H9 (cell line): ENCODE measurements at regions not wholly inside any gene's neighbourhood (a gene's known extent, or its start where the extent isn't known, plus 50 kb on each side); places are given as distances from the start of the nearest gene placed in this dataset.

Experiments used
- DNase-seq: peaks from one replicate; pipeline ENCODE4 v3.0.0-alpha.2; 2017
- H2AFZ ChIP-seq: one replicate; pipeline ENCODE4 v1.6.1; 2013; ENCODE audit warnings: mild to moderate bottlenecking, low read length, control low read depth, moderate library complexity
- H2AK5ac ChIP-seq: 2 replicates; pipeline ENCODE4 v1.6.1; 2013; ENCODE audit warnings: low read length, control low read depth, mixed read lengths; ENCODE audit not compliant: insufficient read length
- H2BK120ac ChIP-seq: one replicate; pipeline ENCODE4 v1.6.1; 2013; ENCODE audit warnings: low read depth, mild to moderate bottlenecking, low read length, control low read depth, inconsistent platforms; ENCODE audit not compliant: poor library complexity, severe bottlenecking
- H2BK12ac ChIP-seq: 2 replicates; pipeline ENCODE4 v1.6.1; 2013; ENCODE audit warnings: low read length, control low read depth, mixed read lengths, low read depth; ENCODE audit not compliant: insufficient read length
- H2BK15ac ChIP-seq: 2 replicates; pipeline ENCODE4 v1.6.1; 2013; ENCODE audit warnings: low read depth, low read length, control low read depth
- H2BK20ac ChIP-seq: one replicate; pipeline ENCODE4 v1.6.1; 2013; ENCODE audit warnings: low read depth, mild to moderate bottlenecking, low read length, control low read depth, inconsistent platforms; ENCODE audit not compliant: poor library complexity, severe bottlenecking
- H2BK5ac ChIP-seq: 2 replicates; pipeline ENCODE4 v1.6.1; 2013; ENCODE audit warnings: low read length, control low read depth, mixed read lengths; ENCODE audit not compliant: insufficient read length
- H3K14ac ChIP-seq: 2 replicates; pipeline ENCODE4 v1.6.1; 2013; ENCODE audit warnings: low read length, control low read depth; ENCODE audit not compliant: insufficient read depth
- H3K18ac ChIP-seq: 2 replicates; pipeline ENCODE4 v1.6.1; 2013; ENCODE audit warnings: low read depth, mild to moderate bottlenecking, mixed read lengths, low read length, control low read depth; ENCODE audit not compliant: insufficient read length
- H3K23ac ChIP-seq: 2 replicates; pipeline ENCODE4 v1.6.1; 2013; ENCODE audit warnings: low read length, control low read depth, mixed read lengths, low read depth; ENCODE audit not compliant: insufficient read length
- H3K23me2 ChIP-seq: 2 replicates; pipeline ENCODE4 v1.6.1; 2013; ENCODE audit warnings: low read depth, mild to moderate bottlenecking, mixed read lengths, low read length, control low read depth; ENCODE audit not compliant: insufficient read length, poor library complexity, severe bottlenecking
- H3K27ac ChIP-seq: 2 replicates; pipeline ENCODE4 v1.5.1; 2013; ENCODE audit warnings: low read length, control low read depth, mixed read lengths, low read depth; ENCODE audit not compliant: insufficient read length
- H3K27me3 ChIP-seq: 2 replicates; pipeline ENCODE4 v1.6.1; 2013; ENCODE audit warnings: low read length, control low read depth, inconsistent platforms; ENCODE audit not compliant: insufficient read depth
- H3K4ac ChIP-seq: 2 replicates; pipeline ENCODE4 v1.6.1; 2013; ENCODE audit warnings: low read depth, mild to moderate bottlenecking, control low read depth, inconsistent platforms, low read length, moderate library complexity
- H3K4me1 ChIP-seq: 2 replicates; pipeline ENCODE4 v1.6.1; 2013; ENCODE audit warnings: low read length, control low read depth, inconsistent platforms; ENCODE audit not compliant: insufficient read depth
- H3K4me2 ChIP-seq: 2 replicates; pipeline ENCODE4 v1.6.1; 2013; ENCODE audit warnings: low read length, control low read depth, mixed read lengths; ENCODE audit not compliant: insufficient read length, insufficient read depth
- H3K56ac ChIP-seq: 2 replicates; pipeline ENCODE4 v1.6.1; 2013; ENCODE audit warnings: low read depth, mild to moderate bottlenecking, mixed read lengths, low read length, control low read depth; ENCODE audit not compliant: insufficient read length
- H3K79me1 ChIP-seq: 2 replicates; pipeline ENCODE4 v1.6.1; 2013; ENCODE audit warnings: low read depth, mild to moderate bottlenecking, moderate library complexity, low read length, control low read depth, inconsistent platforms; ENCODE audit not compliant: insufficient read depth, poor library complexity, severe bottlenecking
- H3K79me2 ChIP-seq: 2 replicates; pipeline ENCODE4 v1.6.1; 2013; ENCODE audit warnings: low read length, control low read depth, inconsistent platforms; ENCODE audit not compliant: insufficient read depth
- H3K9ac ChIP-seq: 2 replicates; pipeline ENCODE4 v1.6.1; 2013; ENCODE audit warnings: low read length, control low read depth, mixed read lengths; ENCODE audit not compliant: insufficient read length; ENCODE audit errors: extremely low read depth
- H3K9me3 ChIP-seq: one replicate; pipeline ENCODE4 v1.6.1; 2013; ENCODE audit warnings: low read depth, low read length, inconsistent platforms; ENCODE audit not compliant: control insufficient read depth
- H3T11ph ChIP-seq: one replicate; pipeline ENCODE4 v1.6.1; 2013; ENCODE audit warnings: mild to moderate bottlenecking, low read length, control low read depth, inconsistent platforms
- H4K20me1 ChIP-seq: one replicate; pipeline ENCODE4 v1.6.1; 2013; ENCODE audit not compliant: control insufficient read depth, insufficient read length, insufficient read depth
- H4K5ac ChIP-seq: 2 replicates; pipeline ENCODE4 v1.6.1; 2013; ENCODE audit warnings: low read depth, mild to moderate bottlenecking, mixed read lengths, low read length, control low read depth; ENCODE audit not compliant: insufficient read length
- H4K8ac ChIP-seq: replicated peaks from 2 replicates; pipeline ENCODE4 v1.6.1; 2013; ENCODE audit warnings: low read length, control low read depth, mixed read lengths, low read depth; ENCODE audit not compliant: insufficient read length
- H4K91ac ChIP-seq: 2 replicates; pipeline ENCODE4 v1.6.1; 2013; ENCODE audit warnings: low read depth, mild to moderate bottlenecking, moderate library complexity, mixed read lengths, low read length, control low read depth; ENCODE audit not compliant: insufficient read length
- H3K27ac Mint-ChIP-seq, 3 experiments: 2 replicates in 2 of 3; 3 replicates in 1 of 3; pipeline ENCODE4 v1.8.0; 2020 to 2021; ENCODE audit warnings: mixed read lengths in 3 of 3, mild to moderate bottlenecking in 1 of 3, moderate library complexity in 1 of 3
- H3K27me3 Mint-ChIP-seq: 2 replicates; pipeline ENCODE4 v1.8.0; 2021; ENCODE audit warnings: low read depth, mild to moderate bottlenecking, moderate library complexity, mixed read lengths
- H3K36me3 Mint-ChIP-seq, 3 experiments: 2 replicates in 2 of 3; 3 replicates in 1 of 3; pipeline ENCODE4 v1.8.0; 2020 to 2021; ENCODE audit warnings: low read depth in 3 of 3, mixed read lengths in 3 of 3; ENCODE audit not compliant: insufficient read depth in 1 of 3
- H3K4me1 Mint-ChIP-seq, 2 experiments: 2 replicates each; pipeline ENCODE4 v1.8.0; 2020; ENCODE audit warnings: mixed read lengths in 2 of 2
- H3K4me3 Mint-ChIP-seq, 2 experiments: 2 replicates in 1 of 2; 3 replicates in 1 of 2; pipeline ENCODE4 v1.8.0; 2020 to 2021; ENCODE audit warnings: mild to moderate bottlenecking in 2 of 2, mixed read lengths in 2 of 2, moderate library complexity in 1 of 2
- H3K9me3 Mint-ChIP-seq, 2 experiments: 2 replicates in 1 of 2; 3 replicates in 1 of 2; pipeline ENCODE4 v1.8.0; 2020; ENCODE audit warnings: mild to moderate bottlenecking in 2 of 2, mixed read lengths in 2 of 2, moderate library complexity in 1 of 2
- CTCF ChIP-seq: fragments of 200-600 bp; sonication (generic); conservative IDR thresholded peaks from 3 replicates; pipeline ENCODE4 v1.8.0; 2021; ENCODE audit warnings: antibody characterized with exemption, mild to moderate bottlenecking
- whole genome bisulfite sequencing: extraction: QIAGEN DNeasy Blood & Tissue Kit; methylation state at CpG from one replicate; pipeline ENCODE4 v1.1.7; 2013; ENCODE audit warnings: missing lambda C conversion rate, low lambda C conversion rate, mixed read lengths; ENCODE audit not compliant: insufficient read length; ENCODE audit errors: extremely low coverage; 5-methylcytosine and 5-hydroxymethylcytosine counted together

- Histone ChIP-seq H3K23ac (no peak overlapping the region), H2BK120ac (no peak overlapping the region), H3K18ac (no peak overlapping the region), H3K14ac (no peak overlapping the region), H3K27ac (no peak overlapping the region), H3T11ph (no peak overlapping the region), H4K8ac (no peak overlapping the region), H3K79me1 (no peaks in the 10 kb centered on the region), H2BK12ac (no peak overlapping the region), H3K9me3 (no peaks in the 10 kb centered on the region), H2AFZ (no peak overlapping the region), H4K20me1 (no peaks in the 10 kb centered on the region), H3K4me2 (no peak overlapping the region), H3K56ac (no peak overlapping the region), H4K5ac (no peak overlapping the region), H2AK5ac (no peak overlapping the region), H3K4me1 (no peaks in the 10 kb centered on the region), H2BK20ac (no peak overlapping the region), H3K4ac (no peak overlapping the region), H2BK5ac (no peak overlapping the region), H2BK15ac (no peak overlapping the region), H3K79me2 (no peaks in the 10 kb centered on the region), H3K23me2 (no peaks in the 10 kb centered on the region), H3K9ac (no peak overlapping the region), H4K91ac (no peak overlapping the region), H3K27me3 (no peaks in the 10 kb centered on the region)
- Mint-ChIP-seq H3K27me3 (peaks cover 2% of the 10 kb centered on the region), H3K9me3 (peaks cover 0 to 7% of the 10 kb centered on the region in 2 experiments; a peak in 1 of 5 replicates), H3K4me3 (no peak overlapping the region), H3K36me3 (no peaks in the 10 kb centered on the region), H3K4me1 (peaks cover 0 to 6% of the 10 kb centered on the region in 2 experiments; a peak in 3 of 4 replicates), H3K27ac (no peak overlapping the region)
- TF ChIP-seq CTCF, result no peak
- no CpG with 5 or more reads among the region's 2 CpGs for WGBS
- DNase-seq, result no peak
Observed at GRCh38 chr20:50327666-50328065, 137.0 kb downstream of the CEBPB start.
